ENCODE measurements at regions not wholly inside any gene's neighbourhood (a gene's known extent, or its start where the extent isn't known, plus 50 kb on each side); places are given as distances from the start of the nearest gene placed in this dataset.
A peak's percentile ranks its signal among the peaks of the same experiment; 100 is the strongest.

DNA sequence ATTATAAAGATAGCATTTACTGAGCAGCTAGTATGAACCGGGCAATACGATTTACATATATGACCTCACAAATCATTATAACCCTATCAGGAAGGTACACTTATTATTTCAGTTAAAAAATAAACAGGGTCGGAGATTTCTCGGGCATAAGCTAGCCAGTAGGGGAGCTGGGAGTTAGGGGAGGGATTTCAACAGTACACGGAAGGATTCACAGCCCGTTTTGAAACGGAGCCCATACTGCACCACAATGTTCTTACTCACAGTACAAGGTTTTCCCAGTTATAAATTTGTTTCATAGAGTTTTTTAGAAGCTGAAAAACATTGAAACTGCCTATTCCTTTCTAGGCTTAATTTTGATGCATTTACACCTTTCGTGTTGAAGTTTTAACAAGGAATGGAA, 607.1 kb downstream of the HDGFL1 start:
- Mint-ChIP-seq H3K4me1 (peaks cover 15% of the 10 kb centered on the region), H3K9me3 (peaks cover 8% of the 10 kb centered on the region), H3K36me3 (peaks cover 5% of the 10 kb centered on the region), H3K4me3 (no peak overlapping the region), H3K27me3 (ENCODE audit: low read depth) (no peaks in the 10 kb centered on the region), H3K27ac (no peak overlapping the region)
- ATAC-seq: no peak
- POLR2A ChIA-PET: no interaction called here
- no peak for TF ChIP-seq ZNF121 (CRISPR knock-in tag; IDR thresholded peaks at IDR 0.05)
- TF ChIP-seq SOX15 (CRISPR knock-in tag; IDR thresholded peaks at IDR 0.05): no peak
- TF ChIP-seq NR1H2 (CRISPR knock-in tag; IDR thresholded peaks at IDR 0.05): no peak
- TF ChIP-seq, protein P1, sequence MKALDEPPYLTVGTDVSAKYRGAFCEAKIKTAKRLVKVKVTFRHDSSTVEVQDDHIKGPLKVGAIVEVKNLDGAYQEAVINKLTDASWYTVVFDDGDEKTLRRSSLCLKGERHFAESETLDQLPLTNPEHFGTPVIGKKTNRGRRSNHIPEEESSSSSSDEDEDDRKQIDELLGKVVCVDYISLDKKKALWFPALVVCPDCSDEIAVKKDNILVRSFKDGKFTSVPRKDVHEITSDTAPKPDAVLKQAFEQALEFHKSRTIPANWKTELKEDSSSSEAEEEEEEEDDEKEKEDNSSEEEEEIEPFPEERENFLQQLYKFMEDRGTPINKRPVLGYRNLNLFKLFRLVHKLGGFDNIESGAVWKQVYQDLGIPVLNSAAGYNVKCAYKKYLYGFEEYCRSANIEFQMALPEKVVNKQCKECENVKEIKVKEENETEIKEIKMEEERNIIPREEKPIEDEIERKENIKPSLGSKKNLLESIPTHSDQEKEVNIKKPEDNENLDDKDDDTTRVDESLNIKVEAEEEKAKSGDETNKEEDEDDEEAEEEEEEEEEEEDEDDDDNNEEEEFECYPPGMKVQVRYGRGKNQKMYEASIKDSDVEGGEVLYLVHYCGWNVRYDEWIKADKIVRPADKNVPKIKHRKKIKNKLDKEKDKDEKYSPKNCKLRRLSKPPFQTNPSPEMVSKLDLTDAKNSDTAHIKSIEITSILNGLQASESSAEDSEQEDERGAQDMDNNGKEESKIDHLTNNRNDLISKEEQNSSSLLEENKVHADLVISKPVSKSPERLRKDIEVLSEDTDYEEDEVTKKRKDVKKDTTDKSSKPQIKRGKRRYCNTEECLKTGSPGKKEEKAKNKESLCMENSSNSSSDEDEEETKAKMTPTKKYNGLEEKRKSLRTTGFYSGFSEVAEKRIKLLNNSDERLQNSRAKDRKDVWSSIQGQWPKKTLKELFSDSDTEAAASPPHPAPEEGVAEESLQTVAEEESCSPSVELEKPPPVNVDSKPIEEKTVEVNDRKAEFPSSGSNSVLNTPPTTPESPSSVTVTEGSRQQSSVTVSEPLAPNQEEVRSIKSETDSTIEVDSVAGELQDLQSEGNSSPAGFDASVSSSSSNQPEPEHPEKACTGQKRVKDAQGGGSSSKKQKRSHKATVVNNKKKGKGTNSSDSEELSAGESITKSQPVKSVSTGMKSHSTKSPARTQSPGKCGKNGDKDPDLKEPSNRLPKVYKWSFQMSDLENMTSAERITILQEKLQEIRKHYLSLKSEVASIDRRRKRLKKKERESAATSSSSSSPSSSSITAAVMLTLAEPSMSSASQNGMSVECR (CRISPR knock-in tag; IDR thresholded peaks at IDR 0.05; ENCODE audit: borderline replicate concordance): no peak
- no peak for TF ChIP-seq SMAD4 (CRISPR knock-in tag; IDR thresholded peaks at IDR 0.05)
- no peak for TF ChIP-seq NFE2L1 (CRISPR knock-in tag; IDR thresholded peaks at IDR 0.05)
- no peak for TF ChIP-seq SP1 (CRISPR knock-in tag; conservative IDR thresholded peaks at IDR 0.05)
- TF ChIP-seq, protein P2, sequence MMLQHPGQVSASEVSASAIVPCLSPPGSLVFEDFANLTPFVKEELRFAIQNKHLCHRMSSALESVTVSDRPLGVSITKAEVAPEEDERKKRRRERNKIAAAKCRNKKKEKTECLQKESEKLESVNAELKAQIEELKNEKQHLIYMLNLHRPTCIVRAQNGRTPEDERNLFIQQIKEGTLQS (CRISPR knock-in tag; conservative IDR thresholded peaks at IDR 0.05): no peak
- TF ChIP-seq, protein P3, sequence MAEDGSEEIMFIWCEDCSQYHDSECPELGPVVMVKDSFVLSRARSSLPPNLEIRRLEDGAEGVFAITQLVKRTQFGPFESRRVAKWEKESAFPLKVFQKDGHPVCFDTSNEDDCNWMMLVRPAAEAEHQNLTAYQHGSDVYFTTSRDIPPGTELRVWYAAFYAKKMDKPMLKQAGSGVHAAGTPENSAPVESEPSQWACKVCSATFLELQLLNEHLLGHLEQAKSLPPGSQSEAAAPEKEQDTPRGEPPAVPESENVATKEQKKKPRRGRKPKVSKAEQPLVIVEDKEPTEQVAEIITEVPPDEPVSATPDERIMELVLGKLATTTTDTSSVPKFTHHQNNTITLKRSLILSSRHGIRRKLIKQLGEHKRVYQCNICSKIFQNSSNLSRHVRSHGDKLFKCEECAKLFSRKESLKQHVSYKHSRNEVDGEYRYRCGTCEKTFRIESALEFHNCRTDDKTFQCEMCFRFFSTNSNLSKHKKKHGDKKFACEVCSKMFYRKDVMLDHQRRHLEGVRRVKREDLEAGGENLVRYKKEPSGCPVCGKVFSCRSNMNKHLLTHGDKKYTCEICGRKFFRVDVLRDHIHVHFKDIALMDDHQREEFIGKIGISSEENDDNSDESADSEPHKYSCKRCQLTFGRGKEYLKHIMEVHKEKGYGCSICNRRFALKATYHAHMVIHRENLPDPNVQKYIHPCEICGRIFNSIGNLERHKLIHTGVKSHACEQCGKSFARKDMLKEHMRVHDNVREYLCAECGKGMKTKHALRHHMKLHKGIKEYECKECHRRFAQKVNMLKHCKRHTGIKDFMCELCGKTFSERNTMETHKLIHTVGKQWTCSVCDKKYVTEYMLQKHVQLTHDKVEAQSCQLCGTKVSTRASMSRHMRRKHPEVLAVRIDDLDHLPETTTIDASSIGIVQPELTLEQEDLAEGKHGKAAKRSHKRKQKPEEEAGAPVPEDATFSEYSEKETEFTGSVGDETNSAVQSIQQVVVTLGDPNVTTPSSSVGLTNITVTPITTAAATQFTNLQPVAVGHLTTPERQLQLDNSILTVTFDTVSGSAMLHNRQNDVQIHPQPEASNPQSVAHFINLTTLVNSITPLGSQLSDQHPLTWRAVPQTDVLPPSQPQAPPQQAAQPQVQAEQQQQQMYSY (CRISPR knock-in tag; IDR thresholded peaks at IDR 0.05): no peak
- TF ChIP-seq, protein P4, sequence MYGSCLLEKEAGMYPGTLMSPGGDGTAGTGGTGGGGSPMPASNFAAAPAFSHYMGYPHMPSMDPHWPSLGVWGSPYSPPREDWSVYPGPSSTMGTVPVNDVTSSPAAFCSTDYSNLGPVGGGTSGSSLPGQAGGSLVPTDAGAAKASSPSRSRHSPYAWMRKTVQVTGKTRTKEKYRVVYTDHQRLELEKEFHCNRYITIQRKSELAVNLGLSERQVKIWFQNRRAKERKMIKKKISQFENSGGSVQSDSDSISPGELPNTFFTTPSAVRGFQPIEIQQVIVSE (CRISPR knock-in tag; IDR thresholded peaks at IDR 0.05; ENCODE audit: borderline replicate concordance): no peak
- no peak for TF ChIP-seq NR3C1 (CRISPR knock-in tag; conservative IDR thresholded peaks at IDR 0.05; ENCODE audit: low read depth)
- TF ChIP-seq, protein P5, sequence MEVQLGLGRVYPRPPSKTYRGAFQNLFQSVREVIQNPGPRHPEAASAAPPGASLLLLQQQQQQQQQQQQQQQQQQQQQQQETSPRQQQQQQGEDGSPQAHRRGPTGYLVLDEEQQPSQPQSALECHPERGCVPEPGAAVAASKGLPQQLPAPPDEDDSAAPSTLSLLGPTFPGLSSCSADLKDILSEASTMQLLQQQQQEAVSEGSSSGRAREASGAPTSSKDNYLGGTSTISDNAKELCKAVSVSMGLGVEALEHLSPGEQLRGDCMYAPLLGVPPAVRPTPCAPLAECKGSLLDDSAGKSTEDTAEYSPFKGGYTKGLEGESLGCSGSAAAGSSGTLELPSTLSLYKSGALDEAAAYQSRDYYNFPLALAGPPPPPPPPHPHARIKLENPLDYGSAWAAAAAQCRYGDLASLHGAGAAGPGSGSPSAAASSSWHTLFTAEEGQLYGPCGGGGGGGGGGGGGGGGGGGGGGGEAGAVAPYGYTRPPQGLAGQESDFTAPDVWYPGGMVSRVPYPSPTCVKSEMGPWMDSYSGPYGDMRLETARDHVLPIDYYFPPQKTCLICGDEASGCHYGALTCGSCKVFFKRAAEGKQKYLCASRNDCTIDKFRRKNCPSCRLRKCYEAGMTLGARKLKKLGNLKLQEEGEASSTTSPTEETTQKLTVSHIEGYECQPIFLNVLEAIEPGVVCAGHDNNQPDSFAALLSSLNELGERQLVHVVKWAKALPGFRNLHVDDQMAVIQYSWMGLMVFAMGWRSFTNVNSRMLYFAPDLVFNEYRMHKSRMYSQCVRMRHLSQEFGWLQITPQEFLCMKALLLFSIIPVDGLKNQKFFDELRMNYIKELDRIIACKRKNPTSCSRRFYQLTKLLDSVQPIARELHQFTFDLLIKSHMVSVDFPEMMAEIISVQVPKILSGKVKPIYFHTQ (CRISPR knock-in tag; IDR thresholded peaks at IDR 0.05): no peak
- TF ChIP-seq ZNF219 (CRISPR knock-in tag; IDR thresholded peaks at IDR 0.05; ENCODE audit: borderline replicate concordance): no peak
- no peak for DNase-seq (ENCODE audit: low spot score)
- CTCF ChIA-PET: interaction anchor here (1.0 to 1.3 kb wide), 3 partner anchors 87 to 1510 kb away, joined by 3 to 5 read pairs (median 3); no protein-coding TSS in a partner anchor

DNA sequence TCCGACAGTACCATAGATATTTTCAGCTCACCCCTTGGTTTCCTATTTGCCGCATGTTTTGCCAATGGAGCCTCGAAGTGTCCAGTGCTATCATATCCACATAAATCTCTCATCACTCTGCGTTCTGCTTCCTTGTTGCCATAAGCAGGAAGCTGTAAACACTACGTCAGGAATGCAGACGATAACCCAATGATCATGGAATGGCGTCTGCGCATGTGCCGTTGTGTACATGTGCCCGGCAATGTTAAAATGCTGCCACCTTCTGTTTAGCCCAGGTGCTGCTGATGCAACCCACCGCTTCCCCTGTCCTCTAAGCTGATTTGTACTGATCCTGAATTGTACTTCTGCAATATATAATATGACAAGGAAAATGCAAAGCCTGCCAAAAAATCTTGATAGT, 607.5 kb downstream of the HDGFL1 start:
- Mint-ChIP-seq H3K27me3 (ENCODE audit: low read depth) (no peaks in the 10 kb centered on the region), H3K4me3 (no peak overlapping the region), H3K36me3 (peaks cover 4% of the 10 kb centered on the region), H3K9me3 (peaks cover 6% of the 10 kb centered on the region), H3K4me1 (peaks cover 18% of the 10 kb centered on the region), H3K27ac (no peak overlapping the region)
- POLR2A ChIA-PET: no interaction called here
- no peak for ATAC-seq
- CTCF ChIA-PET: interaction anchor here (1.0 to 1.3 kb wide), 3 partner anchors 88 to 1510 kb away, joined by 3 to 5 read pairs (median 3); no protein-coding TSS in a partner anchor
- DNase-seq (ENCODE audit: low spot score): peak; percentile 15
- TF ChIP-seq SMAD4 (CRISPR knock-in tag; IDR thresholded peaks at IDR 0.05) (no peak), NR2C2 (CRISPR knock-in tag; IDR thresholded peaks at IDR 0.05) (no peak), ZNF317 (CRISPR knock-in tag; IDR thresholded peaks at IDR 0.05; ENCODE audit: borderline replicate concordance, low read depth) (no peak)
- TF ChIP-seq, protein P1 (CRISPR knock-in tag; IDR thresholded peaks at IDR 0.05; ENCODE audit: borderline replicate concordance): no peak
- TF ChIP-seq, protein P6, sequence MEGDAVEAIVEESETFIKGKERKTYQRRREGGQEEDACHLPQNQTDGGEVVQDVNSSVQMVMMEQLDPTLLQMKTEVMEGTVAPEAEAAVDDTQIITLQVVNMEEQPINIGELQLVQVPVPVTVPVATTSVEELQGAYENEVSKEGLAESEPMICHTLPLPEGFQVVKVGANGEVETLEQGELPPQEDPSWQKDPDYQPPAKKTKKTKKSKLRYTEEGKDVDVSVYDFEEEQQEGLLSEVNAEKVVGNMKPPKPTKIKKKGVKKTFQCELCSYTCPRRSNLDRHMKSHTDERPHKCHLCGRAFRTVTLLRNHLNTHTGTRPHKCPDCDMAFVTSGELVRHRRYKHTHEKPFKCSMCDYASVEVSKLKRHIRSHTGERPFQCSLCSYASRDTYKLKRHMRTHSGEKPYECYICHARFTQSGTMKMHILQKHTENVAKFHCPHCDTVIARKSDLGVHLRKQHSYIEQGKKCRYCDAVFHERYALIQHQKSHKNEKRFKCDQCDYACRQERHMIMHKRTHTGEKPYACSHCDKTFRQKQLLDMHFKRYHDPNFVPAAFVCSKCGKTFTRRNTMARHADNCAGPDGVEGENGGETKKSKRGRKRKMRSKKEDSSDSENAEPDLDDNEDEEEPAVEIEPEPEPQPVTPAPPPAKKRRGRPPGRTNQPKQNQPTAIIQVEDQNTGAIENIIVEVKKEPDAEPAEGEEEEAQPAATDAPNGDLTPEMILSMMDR (IDR thresholded peaks at IDR 0.05): 0 out of 2 replicates have a peak, but pooled peaks have one; percentile 17
